ENCODE measurements at regions not wholly inside any gene's neighbourhood (a gene's known extent, or its start where the extent isn't known, plus 50 kb on each side); places are given as distances from the start of the nearest gene placed in this dataset.

GRCh38 chr7:28231176-28231575, 50.6 kb upstream of the JAZF1 start:
- TF ChIP-seq POLR2A (IDR thresholded peaks at IDR 0.05; ENCODE audit: low read depth, low read length), result no peak
- DNase-seq (ENCODE audit: insufficient read length, low spot score), result no peak
- no peak for FAIRE-seq

- FAIRE-seq (no peak), DNase-seq (ENCODE audit: insufficient read length, low spot score) (no peak)
- no peak for TF ChIP-seq POLR2A (IDR thresholded peaks at IDR 0.05; ENCODE audit: low read depth, low read length)
Measured at GRCh38 chr7:28236560-28236959, 56.0 kb upstream of the JAZF1 start.

GRCh38 chr7:28237363-28237762, 56.8 kb upstream of the JAZF1 start:
- FAIRE-seq (no peak), DNase-seq (ENCODE audit: insufficient read length, low spot score) (no peak)
- TF ChIP-seq POLR2A (IDR thresholded peaks at IDR 0.05; ENCODE audit: low read depth, low read length), result no peak

GRCh38 chr7:28239823-28240204, 59.2 kb upstream of the JAZF1 start:
- FAIRE-seq (no peak), DNase-seq (ENCODE audit: insufficient read length, low spot score) (no peak)
- no peak for TF ChIP-seq POLR2A (IDR thresholded peaks at IDR 0.05; ENCODE audit: low read depth, low read length)

GRCh38 chr7:28240481-28240880, 59.9 kb upstream of the JAZF1 start:
- TF ChIP-seq POLR2A (IDR thresholded peaks at IDR 0.05; ENCODE audit: low read depth, low read length), result no peak
- DNase-seq (ENCODE audit: insufficient read length, low spot score) (no peak), FAIRE-seq (no peak)

GRCh38 chr7:28243861-28244260, 63.3 kb upstream of the JAZF1 start:
- TF ChIP-seq POLR2A (IDR thresholded peaks at IDR 0.05; ENCODE audit: low read depth, low read length), result no peak
- FAIRE-seq (no peak), DNase-seq (ENCODE audit: insufficient read length, low spot score) (no peak)

- DNase-seq (ENCODE audit: insufficient read length, low spot score), result no peak
- FAIRE-seq, result no peak
- TF ChIP-seq POLR2A (IDR thresholded peaks at IDR 0.05; ENCODE audit: low read depth, low read length), result no peak
Measured at GRCh38 chr7:28245123-28245878, 64.7 kb upstream of the JAZF1 start.

- DNase-seq (ENCODE audit: insufficient read length, low spot score) (no peak), FAIRE-seq (no peak)
- TF ChIP-seq POLR2A (IDR thresholded peaks at IDR 0.05; ENCODE audit: low read depth, low read length), result no peak
Measured at GRCh38 chr7:28246921-28247461, 66.4 kb upstream of the JAZF1 start.

GRCh38 chr7:28258240-28258639, 77.6 kb upstream of the JAZF1 start:
- DNase-seq (ENCODE audit: insufficient read length, low spot score) (no peak), FAIRE-seq (no peak)
- no peak for TF ChIP-seq POLR2A (IDR thresholded peaks at IDR 0.05; ENCODE audit: low read depth, low read length)

- TF ChIP-seq POLR2A (IDR thresholded peaks at IDR 0.05; ENCODE audit: low read depth, low read length), result no peak
- no peak for FAIRE-seq
- no peak for DNase-seq (ENCODE audit: insufficient read length, low spot score)
Measured at GRCh38 chr7:28260969-28261368, 80.4 kb upstream of the JAZF1 start.

- DNase-seq (ENCODE audit: insufficient read length, low spot score), result no peak
- FAIRE-seq, result no peak
- no peak for TF ChIP-seq POLR2A (IDR thresholded peaks at IDR 0.05; ENCODE audit: low read depth, low read length)
Measured at GRCh38 chr7:28263622-28264271, 83.2 kb upstream of the JAZF1 start.

- DNase-seq (ENCODE audit: insufficient read length, low spot score), result no peak
- no peak for TF ChIP-seq POLR2A (IDR thresholded peaks at IDR 0.05; ENCODE audit: low read depth, low read length)
- FAIRE-seq, result no peak
Measured at GRCh38 chr7:28266402-28266801, 85.8 kb upstream of the JAZF1 start.

GRCh38 chr7:28267012-28267411, 86.4 kb upstream of the JAZF1 start:
- TF ChIP-seq POLR2A (IDR thresholded peaks at IDR 0.05; ENCODE audit: low read depth, low read length), result no peak
- FAIRE-seq (no peak), DNase-seq (ENCODE audit: insufficient read length, low spot score) (no peak)

- DNase-seq (ENCODE audit: insufficient read length, low spot score), result no peak
- TF ChIP-seq POLR2A (IDR thresholded peaks at IDR 0.05; ENCODE audit: low read depth, low read length), result no peak
- no peak for FAIRE-seq
Measured at GRCh38 chr7:28269700-28270361, 89.2 kb upstream of the JAZF1 start.

Data from H54 (cell line).